ENCODE measurements at regions not wholly inside any gene's neighbourhood (a gene's known extent, or its start where the extent isn't known, plus 50 kb on each side); places are given as distances from the start of the nearest gene placed in this dataset.

DNA sequence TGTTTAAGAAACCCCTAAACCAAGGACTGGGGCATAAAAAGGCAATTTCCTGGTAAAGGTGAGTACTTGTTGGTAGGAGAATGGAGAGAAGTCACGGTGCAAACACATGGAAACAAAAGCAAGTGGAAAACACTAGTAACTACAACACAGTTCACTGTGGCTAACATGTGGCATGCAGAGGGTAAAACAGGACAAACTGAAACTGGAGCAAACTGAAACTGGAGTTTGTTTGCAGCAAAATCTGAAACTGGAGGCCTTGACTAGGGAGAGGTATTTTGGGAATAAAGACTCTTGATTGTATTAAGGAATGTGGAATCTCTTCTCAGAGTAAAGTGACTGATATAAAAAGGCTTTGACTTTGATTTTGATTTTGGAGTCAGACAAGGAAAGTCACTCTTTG is 376.3 kb upstream of the PRMT6 start:
- TF ChIP-seq, protein P1, sequence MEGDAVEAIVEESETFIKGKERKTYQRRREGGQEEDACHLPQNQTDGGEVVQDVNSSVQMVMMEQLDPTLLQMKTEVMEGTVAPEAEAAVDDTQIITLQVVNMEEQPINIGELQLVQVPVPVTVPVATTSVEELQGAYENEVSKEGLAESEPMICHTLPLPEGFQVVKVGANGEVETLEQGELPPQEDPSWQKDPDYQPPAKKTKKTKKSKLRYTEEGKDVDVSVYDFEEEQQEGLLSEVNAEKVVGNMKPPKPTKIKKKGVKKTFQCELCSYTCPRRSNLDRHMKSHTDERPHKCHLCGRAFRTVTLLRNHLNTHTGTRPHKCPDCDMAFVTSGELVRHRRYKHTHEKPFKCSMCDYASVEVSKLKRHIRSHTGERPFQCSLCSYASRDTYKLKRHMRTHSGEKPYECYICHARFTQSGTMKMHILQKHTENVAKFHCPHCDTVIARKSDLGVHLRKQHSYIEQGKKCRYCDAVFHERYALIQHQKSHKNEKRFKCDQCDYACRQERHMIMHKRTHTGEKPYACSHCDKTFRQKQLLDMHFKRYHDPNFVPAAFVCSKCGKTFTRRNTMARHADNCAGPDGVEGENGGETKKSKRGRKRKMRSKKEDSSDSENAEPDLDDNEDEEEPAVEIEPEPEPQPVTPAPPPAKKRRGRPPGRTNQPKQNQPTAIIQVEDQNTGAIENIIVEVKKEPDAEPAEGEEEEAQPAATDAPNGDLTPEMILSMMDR (IDR thresholded peaks at IDR 0.05): no peak
- no peak for TF ChIP-seq POLR2AphosphoS5 (IDR thresholded peaks at IDR 0.05)
- TF ChIP-seq EP300 (IDR thresholded peaks at IDR 0.05): no peak
